Retinal pigment epithelial cell (primary cell): ENCODE measurements at regions not wholly inside any gene's neighbourhood (a gene's known extent, or its start where the extent isn't known, plus 50 kb on each side); places are given as distances from the start of the nearest gene placed in this dataset.

Experiments used
- DNase-seq: peaks from one replicate; pipeline ENCODE4 v3.0.0-alpha.2; 2010; ENCODE audit warnings: low read depth
- H3K4me3 ChIP-seq: 2 replicates; pipeline ENCODE4 v1.5.1; 2011; ENCODE audit warnings: mild to moderate bottlenecking, low read length, control low read depth, moderate library complexity
- TF ChIP-seq, protein P1 (sequence below): conservative IDR thresholded peaks from 2 replicates; pipeline ENCODE4 v1.5.1; 2011; ENCODE audit warnings: low read depth, low read length, control low read depth, inconsistent platforms

DNA sequence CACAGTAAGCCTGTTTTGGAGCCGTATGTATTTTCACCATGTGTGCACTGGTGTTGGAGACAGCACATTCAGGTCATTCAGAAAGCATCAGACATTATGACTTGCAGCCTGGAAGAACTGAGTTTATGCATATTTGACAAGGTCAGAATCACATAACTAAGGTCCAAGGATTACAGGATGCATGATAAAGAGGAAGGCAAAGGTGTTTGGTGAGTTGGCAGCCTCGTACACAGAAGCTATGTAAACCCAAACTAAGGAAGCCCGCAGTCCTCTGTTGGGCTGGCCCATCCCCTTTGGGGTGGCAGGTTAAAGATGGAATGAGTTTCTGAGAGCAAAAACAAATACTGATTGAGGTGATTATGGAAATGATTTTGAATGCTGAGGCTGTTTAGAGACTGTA lies 218.4 kb downstream of the KTN1 start:
- no peak overlapping the region for H3K4me3 ChIP-seq
- no peak for DNase-seq
- TF ChIP-seq, protein P1, sequence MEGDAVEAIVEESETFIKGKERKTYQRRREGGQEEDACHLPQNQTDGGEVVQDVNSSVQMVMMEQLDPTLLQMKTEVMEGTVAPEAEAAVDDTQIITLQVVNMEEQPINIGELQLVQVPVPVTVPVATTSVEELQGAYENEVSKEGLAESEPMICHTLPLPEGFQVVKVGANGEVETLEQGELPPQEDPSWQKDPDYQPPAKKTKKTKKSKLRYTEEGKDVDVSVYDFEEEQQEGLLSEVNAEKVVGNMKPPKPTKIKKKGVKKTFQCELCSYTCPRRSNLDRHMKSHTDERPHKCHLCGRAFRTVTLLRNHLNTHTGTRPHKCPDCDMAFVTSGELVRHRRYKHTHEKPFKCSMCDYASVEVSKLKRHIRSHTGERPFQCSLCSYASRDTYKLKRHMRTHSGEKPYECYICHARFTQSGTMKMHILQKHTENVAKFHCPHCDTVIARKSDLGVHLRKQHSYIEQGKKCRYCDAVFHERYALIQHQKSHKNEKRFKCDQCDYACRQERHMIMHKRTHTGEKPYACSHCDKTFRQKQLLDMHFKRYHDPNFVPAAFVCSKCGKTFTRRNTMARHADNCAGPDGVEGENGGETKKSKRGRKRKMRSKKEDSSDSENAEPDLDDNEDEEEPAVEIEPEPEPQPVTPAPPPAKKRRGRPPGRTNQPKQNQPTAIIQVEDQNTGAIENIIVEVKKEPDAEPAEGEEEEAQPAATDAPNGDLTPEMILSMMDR: no peak

DNA sequence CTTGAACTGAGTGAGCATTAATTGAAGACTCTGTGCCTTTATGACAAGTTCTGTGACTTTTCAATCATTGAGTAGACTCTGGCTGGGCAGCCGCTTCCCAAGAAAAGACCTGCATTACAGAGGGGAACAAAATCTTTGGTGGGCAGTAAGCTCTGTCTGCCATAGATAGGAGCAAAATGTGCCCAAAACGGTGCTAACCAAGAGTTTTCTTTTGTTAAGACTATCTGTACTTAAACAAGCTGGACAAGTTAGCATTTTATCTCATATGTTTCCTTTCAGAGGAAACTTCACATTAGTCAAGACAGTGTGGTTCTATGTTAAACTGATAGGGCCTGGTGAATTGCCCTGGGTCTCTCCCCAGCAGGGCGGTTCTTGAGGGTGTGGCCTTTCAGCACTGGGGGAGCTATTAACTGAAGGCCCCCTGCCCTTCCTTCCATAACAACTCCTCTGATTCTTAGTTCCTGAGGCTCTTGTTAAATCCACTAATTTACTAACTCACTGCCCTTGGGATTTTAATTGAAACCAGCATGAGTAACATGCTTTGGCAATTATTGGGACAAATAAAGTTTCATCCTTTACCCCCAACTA lies 219.6 kb downstream of the KTN1 start:
- no peak overlapping the region for H3K4me3 ChIP-seq
- TF ChIP-seq, protein P1: no peak
- no peak for DNase-seq

DNA sequence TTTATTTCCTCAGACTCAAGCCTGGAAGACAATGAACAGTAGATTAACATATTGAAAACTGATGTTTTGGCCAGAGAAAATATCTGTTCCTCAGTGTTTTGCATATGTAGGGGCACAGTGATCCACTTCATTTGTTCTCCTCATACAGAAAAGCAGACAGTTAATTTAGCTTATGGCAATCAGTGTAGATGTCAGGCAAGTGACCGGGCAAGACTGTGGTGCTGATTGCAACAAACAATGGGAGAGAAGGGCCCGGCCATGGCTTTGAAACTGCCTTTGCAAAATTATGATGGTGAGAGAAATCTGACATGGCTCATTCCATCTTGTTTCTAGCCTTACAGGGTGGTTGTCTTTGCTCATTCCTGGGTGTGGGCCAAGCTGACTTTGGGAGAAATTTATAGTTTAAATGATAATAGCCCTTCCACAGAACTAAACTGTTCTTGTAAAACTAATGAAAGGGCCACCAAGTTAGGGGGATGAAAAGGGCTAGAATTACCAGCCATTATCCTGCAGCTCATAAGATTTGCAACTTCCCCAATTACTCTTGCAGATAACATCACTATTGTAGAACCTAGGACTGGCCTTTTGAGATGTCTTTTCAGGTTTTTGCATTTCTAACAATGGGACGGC lies 220.3 kb downstream of the KTN1 start:
- TF ChIP-seq, protein P1: no peak

DNA sequence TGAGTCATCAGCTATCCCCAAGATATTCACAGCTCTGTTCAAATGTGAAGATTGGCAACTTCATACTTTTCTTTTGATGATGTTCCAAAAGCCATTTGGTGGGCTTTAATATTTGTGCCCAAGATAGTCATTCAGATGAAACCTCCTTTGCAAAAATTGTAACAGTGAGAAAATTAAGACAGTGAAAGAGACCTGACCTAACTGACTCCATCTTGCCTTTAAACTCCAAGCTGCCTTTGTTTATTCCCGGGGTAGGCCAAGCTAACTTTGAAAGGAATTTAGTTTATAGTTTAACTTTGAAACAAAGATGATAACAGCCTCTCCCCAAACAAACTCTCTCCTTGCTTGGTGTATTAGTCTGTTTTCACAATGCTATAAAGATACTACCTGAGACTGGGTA lies 221.1 kb downstream of the KTN1 start:
- DNase-seq: no peak
- TF ChIP-seq, protein P1: no peak
- no peak overlapping the region for H3K4me3 ChIP-seq

More for the DNA sequence above, 220.3 kb downstream of the KTN1 start:
- H3K4me3 ChIP-seq: no peak overlapping the region
- DNase-seq: no peak

GRCh38 chr14:55802986-55803872 lies 223.2 kb downstream of the KTN1 start:
- no peak overlapping the region for H3K4me3 ChIP-seq
- TF ChIP-seq, protein P1: peak; percentile 19
- no peak for DNase-seq

- no peak overlapping the region for H3K4me3 ChIP-seq
- no peak for DNase-seq
- TF ChIP-seq, protein P1: no peak
These were observed 224.0 kb downstream of the KTN1 start for GRCh38 chr14:55803873-55804553.
